ENCODE measurements at regions not wholly inside any gene's neighbourhood (a gene's known extent, or its start where the extent isn't known, plus 50 kb on each side); places are given as distances from the start of the nearest gene placed in this dataset.

DNA sequence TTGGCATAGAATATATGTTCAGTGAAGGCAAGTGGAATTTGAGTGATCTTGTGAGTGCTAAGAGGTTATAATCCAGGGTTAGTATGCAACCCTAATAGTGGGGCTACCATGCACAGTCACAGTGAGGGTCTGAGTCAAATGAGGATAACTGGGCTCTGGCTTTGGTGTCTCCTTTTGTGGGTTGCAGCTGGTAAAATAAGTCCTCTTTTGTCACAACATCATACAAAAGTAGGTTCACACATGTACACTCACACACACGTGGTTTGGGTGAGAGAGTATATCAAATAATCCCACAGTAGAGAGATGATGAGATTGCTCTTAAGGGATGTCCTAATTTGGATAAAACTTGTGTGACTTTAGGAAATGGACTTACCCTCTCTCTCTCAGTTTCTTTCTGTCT lies 79.6 kb upstream of the EOLA2 start:
- TF ChIP-seq, protein P1, sequence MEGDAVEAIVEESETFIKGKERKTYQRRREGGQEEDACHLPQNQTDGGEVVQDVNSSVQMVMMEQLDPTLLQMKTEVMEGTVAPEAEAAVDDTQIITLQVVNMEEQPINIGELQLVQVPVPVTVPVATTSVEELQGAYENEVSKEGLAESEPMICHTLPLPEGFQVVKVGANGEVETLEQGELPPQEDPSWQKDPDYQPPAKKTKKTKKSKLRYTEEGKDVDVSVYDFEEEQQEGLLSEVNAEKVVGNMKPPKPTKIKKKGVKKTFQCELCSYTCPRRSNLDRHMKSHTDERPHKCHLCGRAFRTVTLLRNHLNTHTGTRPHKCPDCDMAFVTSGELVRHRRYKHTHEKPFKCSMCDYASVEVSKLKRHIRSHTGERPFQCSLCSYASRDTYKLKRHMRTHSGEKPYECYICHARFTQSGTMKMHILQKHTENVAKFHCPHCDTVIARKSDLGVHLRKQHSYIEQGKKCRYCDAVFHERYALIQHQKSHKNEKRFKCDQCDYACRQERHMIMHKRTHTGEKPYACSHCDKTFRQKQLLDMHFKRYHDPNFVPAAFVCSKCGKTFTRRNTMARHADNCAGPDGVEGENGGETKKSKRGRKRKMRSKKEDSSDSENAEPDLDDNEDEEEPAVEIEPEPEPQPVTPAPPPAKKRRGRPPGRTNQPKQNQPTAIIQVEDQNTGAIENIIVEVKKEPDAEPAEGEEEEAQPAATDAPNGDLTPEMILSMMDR (IDR thresholded peaks at IDR 0.05; ENCODE audit: insufficient read depth, low read depth, low read length, missing control alignments): no peak
- no peak for DNase-seq (ENCODE audit: low read depth)
- H3K4me3 ChIP-seq (ENCODE audit: low read length): no peak overlapping the region

DNA sequence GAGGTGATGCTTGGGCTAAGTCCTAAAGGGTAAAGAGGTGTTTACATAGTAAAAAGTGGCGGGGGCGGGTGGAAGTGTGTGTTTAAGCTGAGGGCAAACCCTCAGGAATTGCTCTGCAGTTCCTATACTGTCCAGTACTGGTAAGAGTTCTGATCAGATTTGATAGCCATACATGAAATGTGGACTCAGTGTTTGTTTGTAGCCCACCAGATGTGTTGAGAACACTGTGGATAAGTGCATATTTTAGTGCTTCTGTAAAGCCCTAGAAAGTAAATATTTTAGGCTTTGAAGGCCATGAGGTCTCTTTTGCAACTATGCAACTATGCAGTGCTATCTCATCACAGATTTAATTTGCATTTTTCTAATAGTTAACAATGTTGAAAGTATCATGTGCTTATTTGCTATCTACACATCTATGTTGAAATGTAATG lies 80.7 kb upstream of the EOLA2 start:
- no peak overlapping the region for H3K4me3 ChIP-seq (ENCODE audit: low read length)
- TF ChIP-seq, protein P1 (IDR thresholded peaks at IDR 0.05; ENCODE audit: insufficient read depth, low read depth, low read length, missing control alignments): no peak
- DNase-seq (ENCODE audit: low read depth): no peak

DNA sequence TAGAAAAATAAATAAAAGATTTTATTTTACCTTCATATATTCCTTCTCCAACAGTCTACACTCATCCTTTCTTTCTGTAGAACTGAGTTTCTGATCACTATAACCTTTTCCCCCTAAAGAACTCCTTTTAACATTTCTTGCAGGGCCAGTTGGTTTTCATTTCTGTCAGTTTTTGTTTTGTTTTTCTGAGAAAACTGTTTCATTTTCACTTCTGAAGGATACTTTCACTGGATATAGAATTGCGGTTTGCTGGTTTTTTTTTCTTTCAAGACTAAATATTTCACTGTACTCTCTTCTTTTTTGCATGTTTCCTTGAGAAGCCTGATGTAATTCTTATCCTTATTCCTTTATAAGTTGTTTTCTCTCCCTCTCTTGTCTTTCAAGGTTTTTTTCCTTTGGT lies 90.4 kb upstream of the EOLA2 start:
- H3K4me3 ChIP-seq (ENCODE audit: low read length): no peak overlapping the region
- DNase-seq (ENCODE audit: low read depth): no peak
- TF ChIP-seq, protein P1 (IDR thresholded peaks at IDR 0.05; ENCODE audit: insufficient read depth, low read depth, low read length, missing control alignments): no peak

DNA sequence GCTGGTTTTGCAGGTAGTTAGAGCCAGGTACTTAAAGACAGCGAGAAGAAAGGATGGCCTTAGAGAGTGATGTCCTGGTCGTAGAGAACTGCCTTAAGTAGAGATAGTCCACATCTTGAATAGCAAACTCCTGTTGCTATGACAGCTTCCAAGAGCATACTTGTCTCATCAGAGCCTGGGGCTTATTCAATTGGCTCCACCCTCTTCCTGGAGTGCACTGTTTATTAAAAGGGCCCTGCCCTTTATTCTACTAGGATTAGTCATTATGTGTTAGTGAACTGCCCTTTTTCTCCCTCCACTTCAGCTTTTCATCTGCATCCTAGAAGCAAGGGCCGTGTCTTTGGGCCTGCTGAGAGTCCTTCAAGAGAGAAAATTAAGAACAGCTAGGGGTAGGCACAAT lies 94.5 kb upstream of the EOLA2 start:
- H3K4me3 ChIP-seq (ENCODE audit: low read length): no peak overlapping the region
- TF ChIP-seq, protein P1 (IDR thresholded peaks at IDR 0.05; ENCODE audit: insufficient read depth, low read depth, low read length, missing control alignments): no peak
- peak; percentile 83 for DNase-seq (ENCODE audit: low read depth)

DNA sequence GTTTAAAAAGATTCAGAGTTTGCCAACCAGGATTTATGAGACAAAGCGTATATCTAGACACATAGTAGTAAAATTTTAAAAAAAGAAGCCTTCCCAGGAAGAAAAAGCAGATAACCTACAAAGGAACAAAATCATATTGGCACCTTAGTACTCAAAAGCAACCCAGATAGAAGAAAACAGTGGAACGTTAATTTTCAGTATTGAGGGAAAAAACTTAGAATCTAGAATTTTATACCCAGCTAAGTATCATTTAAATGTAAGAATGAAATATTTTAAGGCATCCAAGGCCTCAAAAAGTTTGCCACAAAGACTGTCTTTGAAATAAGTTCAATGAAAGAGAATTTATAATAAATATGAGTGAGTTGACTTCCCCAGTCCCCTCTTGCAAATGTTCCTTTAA lies 96.5 kb upstream of the EOLA2 start:
- no peak for DNase-seq (ENCODE audit: low read depth)
- no peak overlapping the region for H3K4me3 ChIP-seq (ENCODE audit: low read length)
- TF ChIP-seq, protein P1 (IDR thresholded peaks at IDR 0.05; ENCODE audit: insufficient read depth, low read depth, low read length, missing control alignments): no peak

DNA sequence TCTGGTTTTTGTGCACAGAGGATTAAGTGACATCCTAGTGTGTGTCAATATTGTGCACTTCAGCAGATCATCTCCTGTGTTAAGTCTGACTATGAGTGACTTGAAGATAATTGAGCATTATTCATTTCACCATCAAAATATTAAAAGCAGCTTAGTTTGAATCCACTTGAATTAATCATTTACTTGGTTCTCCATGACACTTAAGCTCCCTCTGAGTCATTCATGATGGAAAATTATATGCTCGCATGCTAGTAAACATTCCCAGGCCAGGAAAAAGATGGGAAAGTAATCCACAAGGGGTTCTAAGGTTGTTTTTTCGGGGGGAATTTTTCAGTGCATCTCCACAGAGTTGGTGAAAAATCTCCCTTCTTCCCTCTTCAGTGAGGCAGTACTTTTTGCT lies 97.2 kb upstream of the EOLA2 start:
- TF ChIP-seq, protein P1 (IDR thresholded peaks at IDR 0.05; ENCODE audit: insufficient read depth, low read depth, low read length, missing control alignments): no peak
- peak; percentile 50 for DNase-seq (ENCODE audit: low read depth)

DNA sequence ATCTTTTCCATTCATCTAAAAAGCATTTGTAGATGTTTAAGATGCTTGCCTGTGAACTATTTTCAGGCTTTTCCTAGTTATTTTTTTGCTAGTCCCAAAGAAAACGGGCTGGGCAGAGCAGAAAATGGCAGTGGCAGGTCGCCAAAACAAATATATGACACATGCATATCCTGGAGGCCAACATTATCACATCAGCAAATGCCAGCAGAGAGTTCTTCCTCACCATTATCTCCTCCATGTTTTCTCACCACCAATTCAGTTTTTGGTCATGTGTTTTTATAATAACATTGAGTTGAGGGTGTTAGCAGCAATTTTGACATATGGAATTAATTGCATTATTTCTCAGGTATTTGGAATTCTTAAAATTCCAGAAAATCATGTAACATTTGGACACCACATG lies 97.9 kb upstream of the EOLA2 start:
- no peak overlapping the region for H3K4me3 ChIP-seq (ENCODE audit: low read length)
- DNase-seq (ENCODE audit: low read depth): peak; percentile 64
- TF ChIP-seq, protein P1 (IDR thresholded peaks at IDR 0.05; ENCODE audit: insufficient read depth, low read depth, low read length, missing control alignments): no peak

More for the DNA sequence above, 97.2 kb upstream of the EOLA2 start:
- no peak overlapping the region for H3K4me3 ChIP-seq (ENCODE audit: low read length)

All from epithelial cell of esophagus (primary cell).